Vagina (tissue), 2 donors: ENCODE measurements at regions not wholly inside any gene's neighbourhood (a gene's known extent, or its start where the extent isn't known, plus 50 kb on each side); places are given as distances from the start of the nearest gene placed in this dataset.

Source experiments
- CTCF ChIP-seq, 3 experiments: fragments of 450-650 bp in 2 of 3; fragments of 200-600 bp in 1 of 3; sonication (generic) in 1 of 3; IDR thresholded peaks; one replicate each; pipeline ENCODE4 v1.5.1; 2017 to 2019; ENCODE audit warnings: antibody characterized with exemption in 3 of 3, mild to moderate bottlenecking in 2 of 3, moderate library complexity in 2 of 3
- POLR2A ChIP-seq, 2 donors: fragments of 450-650 bp; IDR thresholded peaks; one replicate each; pipeline ENCODE4 v1.6.1; 2017; ENCODE audit warnings: antibody characterized with exemption in 2 of 2, mild to moderate bottlenecking in 2 of 2, moderate library complexity in 2 of 2

GRCh38 chr20:51313358-51313827, 229.1 kb downstream of the NFATC2 start:
- no peak for TF ChIP-seq CTCF (IDR thresholded peaks at IDR 0.05)
- TF ChIP-seq POLR2A (IDR thresholded peaks at IDR 0.05): no peak
